GM18520 (cell line): ENCODE measurements at regions not wholly inside any gene's neighbourhood (a gene's known extent, or its start where the extent isn't known, plus 50 kb on each side); places are given as distances from the start of the nearest gene placed in this dataset.

Experiments used
- ATAC-seq: cut with Tn5 transposase; IDR thresholded peaks from one replicate; pipeline ENCODE4 v1.9.1; 2021; ENCODE audit not compliant: unreplicated experiment

DNA sequence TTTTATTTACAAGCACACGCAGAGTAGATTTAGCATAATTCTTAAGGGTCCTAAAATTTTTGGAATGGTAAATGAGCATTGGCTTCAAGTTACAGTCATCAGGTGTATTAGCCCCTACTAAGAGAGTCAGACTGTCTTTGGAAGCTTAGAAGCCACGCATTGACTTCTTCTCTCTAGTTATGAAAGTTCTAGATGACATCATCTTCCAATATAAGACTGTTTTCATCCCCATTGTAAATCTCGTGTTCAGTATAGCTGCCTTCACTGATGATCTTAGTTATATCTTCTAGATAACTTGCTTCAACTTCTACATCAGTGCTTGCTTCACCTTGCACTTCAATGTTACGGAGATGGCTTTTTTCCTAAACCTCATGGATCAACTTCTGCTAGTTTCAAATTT is 148.8 kb upstream of the SLITRK1 start:
- ATAC-seq = no peak

GRCh38 chr13:84029396-84029795 is 147.1 kb upstream of the SLITRK1 start:
- no peak for ATAC-seq

DNA sequence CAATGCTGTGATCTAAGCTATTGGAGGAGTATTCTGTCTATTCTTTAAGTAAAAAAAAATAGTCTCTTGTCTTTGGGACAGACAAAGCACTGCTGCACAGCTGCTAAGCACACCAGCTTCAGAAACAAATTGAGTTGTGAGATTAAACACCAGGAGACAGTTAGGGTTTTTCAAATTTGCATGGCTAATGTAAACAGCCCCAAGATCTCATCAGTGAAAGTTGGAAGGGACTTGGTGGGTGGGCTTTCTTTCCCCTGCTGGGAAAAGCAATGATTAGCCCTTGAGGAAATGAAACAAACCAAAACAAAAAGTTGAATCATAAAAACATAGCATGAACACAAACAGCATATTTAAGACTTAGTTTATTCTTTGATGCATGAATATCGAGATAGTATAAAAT is 143.6 kb upstream of the SLITRK1 start:
- no peak for ATAC-seq

- no peak for ATAC-seq
Observed at GRCh38 chr13:83996415-83996814, 114.1 kb upstream of the SLITRK1 start.

- no peak for ATAC-seq
Observed at GRCh38 chr13:83995930-83996329, 113.7 kb upstream of the SLITRK1 start.

- ATAC-seq = no peak
Observed at GRCh38 chr13:83992566-83993358, 110.5 kb upstream of the SLITRK1 start.

DNA sequence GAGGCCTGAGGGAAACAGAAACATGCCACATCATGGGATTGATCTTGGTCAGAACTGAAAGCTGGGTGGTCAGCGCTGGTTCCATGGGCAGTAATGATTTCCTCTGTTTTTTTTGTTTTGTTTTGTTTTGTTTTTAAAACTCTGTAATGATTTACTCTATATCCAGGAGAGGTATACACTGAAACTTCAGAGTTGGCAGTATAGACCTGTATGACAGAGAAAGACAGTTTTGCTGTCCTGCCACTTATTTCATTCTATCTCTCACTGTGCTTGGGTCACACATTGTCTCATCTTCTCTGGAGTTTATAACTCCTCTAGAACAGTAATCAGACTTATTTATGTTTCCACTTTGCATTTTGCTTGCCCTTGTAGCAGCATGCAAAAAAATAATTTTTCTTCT is 105.1 kb upstream of the SLITRK1 start:
- no peak for ATAC-seq

DNA sequence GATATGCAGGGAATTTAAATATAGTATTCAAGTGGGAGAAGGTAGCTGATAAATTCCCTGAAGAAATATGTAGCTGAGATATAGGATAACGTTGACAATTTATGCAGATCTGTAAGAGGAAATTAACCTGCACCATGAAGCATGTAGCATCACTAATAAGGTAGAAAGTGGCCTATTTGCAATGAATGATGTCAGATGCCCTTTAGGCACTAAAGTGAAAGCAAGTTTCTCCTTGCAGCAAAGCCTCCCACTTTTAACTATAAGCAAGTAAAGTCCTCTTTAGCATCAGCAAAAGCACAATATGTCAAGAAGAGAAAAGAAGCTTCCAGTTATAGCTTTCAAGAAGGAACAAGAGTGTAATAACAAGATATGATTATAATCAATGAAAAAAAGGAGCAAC is 102.5 kb upstream of the SLITRK1 start:
- ATAC-seq = no peak

DNA sequence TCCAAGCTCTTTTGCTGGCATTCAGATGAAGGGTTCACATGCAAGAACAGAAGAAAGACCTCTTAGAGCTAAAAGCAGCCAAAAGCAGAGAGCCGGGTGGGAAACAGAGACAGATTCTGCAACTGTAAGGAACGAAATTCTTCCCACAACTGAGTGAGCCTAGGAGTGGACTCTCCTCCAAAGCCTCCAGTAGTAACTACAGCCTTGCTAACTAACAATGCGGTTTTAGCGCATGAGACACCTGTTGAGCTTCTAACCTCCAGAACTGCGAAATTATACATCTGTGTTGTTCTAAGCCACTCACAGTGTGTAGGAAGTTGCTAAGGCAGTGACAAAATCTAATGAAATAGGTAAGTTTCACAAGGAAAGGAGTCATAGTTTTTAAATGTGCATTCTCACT is 98.1 kb upstream of the SLITRK1 start:
- no peak for ATAC-seq

DNA sequence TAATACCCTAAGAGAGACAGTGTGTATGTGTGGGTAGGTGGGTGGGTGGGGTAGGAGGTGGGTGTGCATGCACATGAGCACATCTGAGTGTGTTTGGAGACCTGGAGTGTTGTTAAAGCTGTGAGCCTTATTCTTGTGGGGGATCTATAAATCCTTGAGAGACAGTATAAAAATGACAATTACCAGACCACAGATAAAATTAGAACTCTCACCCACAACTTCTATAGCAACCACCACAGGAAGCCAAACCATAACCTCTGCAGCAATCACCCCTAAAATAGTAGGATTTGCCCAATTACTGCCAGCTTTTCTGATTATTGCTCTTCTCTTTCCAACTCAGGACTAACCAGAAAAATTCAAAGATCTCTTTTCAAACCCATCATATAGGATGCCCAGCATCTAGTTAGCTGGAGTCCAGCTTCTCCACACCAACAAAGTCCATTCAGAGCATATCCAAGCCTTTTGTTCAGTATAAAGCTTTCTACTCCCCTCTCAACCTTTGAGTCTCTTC is 93.4 kb upstream of the SLITRK1 start:
- no peak for ATAC-seq

GRCh38 chr13:83958531-83958930 is 76.3 kb upstream of the SLITRK1 start:
- ATAC-seq = no peak

GRCh38 chr13:83955011-83955410 is 72.7 kb upstream of the SLITRK1 start:
- ATAC-seq = no peak

DNA sequence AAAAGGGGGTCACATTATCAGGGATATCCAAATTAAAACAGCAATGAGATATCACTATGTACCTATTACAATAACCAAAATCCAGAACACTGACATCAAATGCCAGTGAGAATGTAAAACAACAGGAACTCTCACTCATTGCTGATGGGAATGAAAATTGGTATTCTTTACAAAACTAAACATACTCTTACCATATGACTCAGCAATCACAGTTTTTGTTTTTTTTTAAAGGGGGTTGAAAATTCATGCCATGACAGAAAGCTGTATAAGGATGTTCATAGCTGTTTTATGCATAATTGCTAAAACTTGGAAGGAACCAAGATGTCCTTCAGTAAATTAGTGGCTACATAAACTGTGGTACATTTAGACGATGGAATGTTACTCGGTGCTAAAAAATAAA is 71.6 kb upstream of the SLITRK1 start:
- no peak for ATAC-seq

- ATAC-seq = no peak
Observed at GRCh38 chr13:83950293-83950692, 68.0 kb upstream of the SLITRK1 start.

DNA sequence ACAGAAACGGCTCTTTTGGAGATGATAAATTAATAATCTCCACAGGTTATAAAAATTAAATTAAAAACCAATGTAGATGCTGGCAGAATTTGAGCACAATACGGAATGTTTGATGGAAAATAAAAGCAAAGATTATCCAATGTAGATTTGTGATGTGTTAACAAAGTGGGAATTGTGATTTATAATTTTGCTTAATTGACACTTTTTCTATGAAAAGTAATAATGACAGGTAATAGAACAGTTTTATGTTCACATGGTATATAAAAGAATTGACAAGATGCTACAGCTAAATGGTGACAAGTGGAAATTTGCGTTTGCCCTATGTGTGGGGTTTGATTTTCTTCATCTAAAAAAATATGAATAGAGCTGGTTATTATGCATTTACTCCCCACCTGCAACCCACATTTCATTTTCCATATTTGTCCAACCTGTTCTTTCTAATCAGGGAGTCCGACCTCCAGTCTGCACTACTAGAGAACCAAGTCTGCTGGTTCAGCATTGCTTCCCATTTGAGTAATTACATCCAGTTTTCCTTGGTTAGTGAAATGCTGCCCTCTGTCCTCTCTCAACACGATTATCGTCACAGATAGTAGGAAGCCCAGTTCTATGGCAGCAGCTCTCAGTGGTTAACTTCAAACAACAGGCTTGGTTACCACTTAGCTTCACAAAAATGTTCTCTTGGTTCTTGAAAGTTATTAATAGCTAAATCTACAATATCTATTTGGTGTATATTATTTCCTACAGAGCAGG is 61.4 kb upstream of the SLITRK1 start:
- no peak for ATAC-seq

DNA sequence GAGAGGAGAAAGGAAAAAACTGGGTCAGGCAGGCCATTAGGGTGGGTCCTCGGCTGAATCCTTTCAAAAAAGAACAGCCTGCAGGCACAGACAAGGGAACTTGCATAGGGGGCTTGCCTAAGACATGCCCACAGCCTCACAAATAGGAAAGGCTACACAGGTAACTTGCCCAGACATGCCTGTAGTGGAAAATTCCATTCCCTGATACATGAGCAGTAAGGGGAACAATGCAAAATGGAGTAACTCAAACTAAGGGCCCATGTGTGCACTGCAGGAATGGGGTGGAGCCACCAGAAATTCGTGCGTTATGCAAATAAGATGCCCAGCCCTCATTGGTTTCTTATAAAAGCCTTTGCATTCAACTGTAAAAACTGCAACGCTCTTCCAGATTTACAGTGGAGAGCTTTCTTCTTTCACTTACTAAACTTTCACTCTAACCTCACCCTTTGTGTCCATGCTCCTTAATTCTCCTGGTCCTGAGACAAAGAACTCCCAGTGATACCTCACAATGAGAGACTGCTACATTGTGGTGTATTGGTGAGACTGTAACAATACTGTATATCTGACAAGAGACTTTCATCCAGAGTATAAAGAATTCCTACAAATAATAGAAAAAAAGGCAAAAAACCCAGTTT is 59.5 kb upstream of the SLITRK1 start:
- no peak for ATAC-seq

DNA sequence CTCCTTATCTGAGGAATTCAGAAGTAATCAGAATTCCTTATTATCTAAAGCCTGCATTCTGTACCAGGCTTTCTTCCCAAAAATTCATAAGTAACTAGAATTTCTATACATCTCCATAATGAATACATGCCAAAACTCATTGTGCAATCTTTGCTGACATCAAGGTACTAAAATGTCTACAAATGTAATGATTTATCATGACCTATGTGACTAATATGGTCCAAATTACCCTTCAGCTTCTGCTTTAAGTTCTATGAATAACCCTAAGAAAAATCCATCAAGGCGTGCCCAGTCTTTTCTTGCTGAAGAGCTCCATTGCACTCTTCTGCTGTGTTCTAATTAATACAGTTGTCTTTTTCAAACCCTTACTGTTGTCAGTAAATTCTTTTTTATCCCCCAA is 58.5 kb upstream of the SLITRK1 start:
- ATAC-seq = no peak

- ATAC-seq = no peak
Observed at GRCh38 chr13:83937579-83937978, 55.3 kb upstream of the SLITRK1 start.

- ATAC-seq = no peak
Observed at GRCh38 chr13:83935566-83935965, 53.3 kb upstream of the SLITRK1 start.
